Kidney tubule cell (primary cell): ENCODE measurements at regions not wholly inside any gene's neighbourhood (a gene's known extent, or its start where the extent isn't known, plus 50 kb on each side); places are given as distances from the start of the nearest gene placed in this dataset.

Source experiments
- DNase-seq: peaks from one replicate; pipeline ENCODE4 v3.0.0-alpha.2; 2018; ENCODE audit warnings: low spot score

DNA sequence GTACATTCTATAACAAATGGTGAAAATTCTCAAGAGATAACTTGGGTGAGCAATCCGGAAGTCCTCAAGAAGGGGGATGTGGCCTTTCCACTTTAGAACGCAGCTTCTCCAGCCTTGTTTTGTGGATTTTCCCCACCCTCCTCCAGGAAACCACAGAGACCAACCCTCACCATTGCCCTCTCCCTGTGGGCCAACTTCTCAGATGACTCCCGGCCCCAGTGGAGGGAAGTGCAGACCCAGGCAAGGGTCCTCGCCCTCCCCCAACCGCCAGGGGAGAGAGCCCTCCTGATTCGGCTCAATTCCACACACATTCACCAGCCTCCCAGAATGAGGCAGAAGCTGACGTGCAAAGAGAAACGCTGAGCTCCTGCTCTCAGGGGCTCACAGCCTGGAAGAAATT lies 277.2 kb downstream of the EIPR1 start:
- DNase-seq = no peak

DNA sequence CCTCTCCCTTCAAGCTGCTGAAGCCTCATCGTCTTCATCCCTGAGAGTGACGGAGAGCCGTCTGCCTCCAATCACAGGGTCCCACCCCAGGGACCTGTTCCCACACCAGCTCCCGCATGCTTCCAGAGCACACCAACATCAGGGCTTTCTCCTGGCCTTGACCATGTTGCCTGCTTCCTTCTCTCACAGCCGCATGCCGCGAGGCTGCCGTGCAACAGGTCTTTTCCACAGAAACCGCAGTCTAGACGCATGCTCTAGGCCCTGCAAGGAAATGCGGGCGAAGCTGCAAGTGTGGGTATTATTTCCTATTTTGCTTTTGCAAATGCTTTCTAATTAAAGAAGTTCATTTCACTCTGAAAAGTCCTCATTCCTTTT lies 277.8 kb downstream of the EIPR1 start:
- no peak for DNase-seq

DNA sequence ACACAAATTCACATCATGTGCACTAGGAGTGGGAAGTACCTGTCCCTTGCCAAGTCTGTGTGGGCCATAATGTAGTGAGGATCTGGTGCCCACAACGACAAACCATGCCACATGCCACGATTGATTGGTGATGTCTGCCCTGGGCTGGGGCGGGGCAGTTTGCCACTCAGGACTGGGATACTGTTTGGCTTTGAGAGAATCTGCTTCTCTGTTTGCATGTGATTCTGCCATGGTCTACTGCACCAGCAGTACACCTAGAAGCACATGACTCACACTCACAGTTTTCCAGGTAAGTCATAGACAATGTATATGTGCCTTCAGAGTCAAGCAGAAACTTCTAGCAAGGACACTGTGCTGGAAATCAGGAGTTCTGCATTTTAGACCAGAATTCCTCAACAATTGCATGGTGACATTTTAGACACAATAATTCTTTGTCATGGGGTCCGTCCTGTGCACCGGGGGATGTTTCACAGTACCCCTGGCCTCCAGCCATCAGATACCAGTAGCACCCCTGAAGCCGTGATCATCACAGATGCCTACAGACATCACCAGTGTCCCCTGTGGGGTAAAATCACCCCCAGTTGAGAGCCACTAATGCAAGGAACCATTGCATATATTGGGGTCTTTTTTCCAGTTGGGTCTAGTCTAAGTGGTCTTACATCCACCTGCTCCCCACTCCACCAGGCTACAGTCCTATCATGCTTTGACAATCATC lies 278.3 kb downstream of the EIPR1 start:
- DNase-seq = peak; percentile 60

DNA sequence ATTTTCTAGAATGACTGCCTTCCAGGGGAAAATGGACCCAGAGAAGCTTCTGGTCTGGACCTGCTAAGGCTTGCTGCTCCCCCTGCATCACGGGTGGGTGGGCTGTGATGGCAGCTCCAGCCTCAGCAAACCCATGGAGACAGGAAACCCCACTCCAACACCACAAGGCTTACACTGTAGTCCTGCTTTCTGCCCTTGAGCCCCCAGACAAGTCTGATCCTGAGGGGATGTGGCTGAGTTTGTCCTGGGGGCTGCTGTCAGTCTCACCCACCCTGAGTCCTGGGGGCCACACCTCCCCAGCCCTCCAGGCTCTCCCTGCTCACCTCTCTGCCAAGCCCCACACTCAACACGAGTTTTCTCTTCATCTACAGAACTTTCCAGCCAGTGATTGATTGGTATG lies 279.4 kb downstream of the EIPR1 start:
- DNase-seq = no peak

DNA sequence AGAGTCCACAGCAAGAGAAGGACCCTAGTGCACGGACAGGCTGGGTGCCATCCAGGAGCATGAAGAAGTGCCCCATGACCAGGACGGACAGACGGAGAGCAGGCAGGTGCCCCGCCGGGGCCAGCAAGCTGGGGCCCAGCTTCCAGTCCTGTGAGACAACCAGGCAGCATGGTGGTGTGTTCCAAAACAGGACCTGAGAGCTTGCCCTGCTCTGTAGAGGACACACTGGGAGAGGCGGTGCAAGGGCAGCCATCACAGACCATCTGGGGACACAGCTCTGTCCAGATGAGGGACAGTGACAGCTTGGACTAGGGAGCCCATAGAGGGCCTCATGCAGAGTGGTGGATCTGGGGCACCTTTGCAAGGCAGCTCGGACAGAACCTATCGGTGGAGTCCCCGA lies 279.8 kb downstream of the EIPR1 start:
- DNase-seq = no peak

DNA sequence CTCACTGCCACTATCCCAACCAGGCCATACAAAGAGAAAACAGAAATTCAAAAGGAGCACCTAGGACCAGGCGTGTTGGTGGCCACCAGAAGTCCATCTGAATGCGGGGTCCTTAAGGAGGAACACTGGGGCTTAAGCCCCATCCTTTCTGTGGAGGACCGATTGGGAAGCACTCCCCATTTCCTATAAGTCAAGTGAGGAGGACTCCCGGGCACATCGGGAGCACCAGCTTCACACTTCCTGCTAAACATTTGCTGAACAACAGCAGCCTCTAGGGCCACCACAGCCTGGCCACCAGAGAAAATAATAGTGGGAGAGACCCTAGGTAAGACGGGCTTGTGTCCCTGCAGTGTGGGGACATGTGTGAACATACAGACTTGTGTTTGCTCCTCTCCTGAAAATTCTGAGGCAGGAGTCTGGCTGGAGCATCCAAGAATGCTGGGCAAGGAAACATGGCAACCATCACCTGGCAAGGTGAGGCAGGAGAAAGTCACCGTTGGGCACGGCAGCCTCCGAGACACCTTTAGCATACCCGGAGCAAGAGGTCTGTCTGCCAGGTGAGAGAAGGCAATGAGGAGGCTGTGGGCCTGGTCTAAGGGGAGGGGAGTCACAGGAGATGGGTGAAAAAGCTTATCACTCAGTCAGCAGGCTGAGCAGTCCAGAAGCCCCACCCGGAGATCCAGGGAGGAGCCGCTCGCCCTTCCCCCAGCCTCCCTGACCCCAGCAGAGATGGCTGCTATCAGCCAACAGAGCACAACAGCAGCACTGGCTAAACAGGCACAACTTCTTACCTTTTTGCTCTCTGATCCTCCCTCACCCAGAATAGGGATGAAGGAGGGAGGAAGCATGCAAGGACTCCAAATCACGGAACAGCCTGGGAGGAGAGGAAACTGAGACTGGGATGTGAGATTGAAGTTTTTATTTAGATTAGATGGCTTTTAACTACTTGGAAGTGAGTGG lies 282.3 kb downstream of the EIPR1 start:
- DNase-seq = no peak

DNA sequence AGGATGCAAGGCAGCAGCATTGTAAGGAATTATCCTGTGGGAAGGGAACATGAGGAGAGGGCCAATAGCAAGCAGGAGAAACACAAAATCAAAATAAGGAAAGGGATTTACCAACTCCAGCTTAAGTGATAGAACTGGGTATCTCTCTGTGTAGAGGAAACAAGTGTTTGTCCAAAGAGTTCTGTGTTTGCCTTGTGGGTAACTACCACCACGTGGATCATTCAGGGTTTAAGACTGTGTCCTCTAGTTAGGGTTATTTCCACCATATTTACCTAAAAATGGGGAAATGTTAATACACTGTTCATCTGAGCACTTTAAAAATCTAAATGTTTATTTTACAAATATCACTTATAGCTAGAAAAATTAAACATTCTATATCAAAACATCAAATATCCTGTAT lies 283.3 kb downstream of the EIPR1 start:
- DNase-seq = no peak

DNA sequence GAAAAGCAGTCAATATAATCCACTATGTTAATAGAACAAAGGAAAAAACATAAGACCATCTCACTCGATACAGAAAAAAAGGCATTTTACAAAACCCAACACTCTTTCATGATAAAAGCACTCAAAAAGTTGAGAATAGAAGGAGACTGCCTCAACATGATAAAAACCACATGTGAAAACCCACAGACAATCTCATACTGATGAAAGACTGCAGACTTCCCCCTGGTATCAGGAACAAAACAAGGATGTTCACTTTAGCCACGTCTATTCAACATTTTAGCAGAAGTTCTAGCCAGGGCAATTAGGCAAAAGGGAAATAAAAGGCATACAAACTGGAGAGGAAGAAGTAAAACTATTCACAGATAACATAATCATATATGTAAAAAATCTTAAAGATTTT lies 285.9 kb downstream of the EIPR1 start:
- DNase-seq = no peak

DNA sequence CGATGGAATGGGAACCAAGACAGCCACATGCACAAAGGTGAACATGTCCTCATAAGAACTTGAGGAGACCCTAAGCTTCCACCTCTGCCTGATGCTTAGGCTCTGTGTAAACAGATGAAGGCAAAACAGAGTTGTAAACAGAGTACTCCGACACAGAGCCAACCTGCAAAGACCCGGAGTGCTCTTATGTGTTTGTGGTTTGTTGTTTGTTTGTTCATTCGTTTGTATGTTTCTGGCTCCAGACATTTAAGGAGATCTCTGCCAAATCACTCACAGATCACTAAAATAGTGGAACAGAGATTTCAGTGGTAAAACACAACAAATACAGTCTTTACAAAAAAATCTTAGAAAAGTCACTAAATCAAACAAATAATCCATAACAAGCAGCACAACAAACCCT lies 294.9 kb downstream of the EIPR1 start:
- DNase-seq = no peak

DNA sequence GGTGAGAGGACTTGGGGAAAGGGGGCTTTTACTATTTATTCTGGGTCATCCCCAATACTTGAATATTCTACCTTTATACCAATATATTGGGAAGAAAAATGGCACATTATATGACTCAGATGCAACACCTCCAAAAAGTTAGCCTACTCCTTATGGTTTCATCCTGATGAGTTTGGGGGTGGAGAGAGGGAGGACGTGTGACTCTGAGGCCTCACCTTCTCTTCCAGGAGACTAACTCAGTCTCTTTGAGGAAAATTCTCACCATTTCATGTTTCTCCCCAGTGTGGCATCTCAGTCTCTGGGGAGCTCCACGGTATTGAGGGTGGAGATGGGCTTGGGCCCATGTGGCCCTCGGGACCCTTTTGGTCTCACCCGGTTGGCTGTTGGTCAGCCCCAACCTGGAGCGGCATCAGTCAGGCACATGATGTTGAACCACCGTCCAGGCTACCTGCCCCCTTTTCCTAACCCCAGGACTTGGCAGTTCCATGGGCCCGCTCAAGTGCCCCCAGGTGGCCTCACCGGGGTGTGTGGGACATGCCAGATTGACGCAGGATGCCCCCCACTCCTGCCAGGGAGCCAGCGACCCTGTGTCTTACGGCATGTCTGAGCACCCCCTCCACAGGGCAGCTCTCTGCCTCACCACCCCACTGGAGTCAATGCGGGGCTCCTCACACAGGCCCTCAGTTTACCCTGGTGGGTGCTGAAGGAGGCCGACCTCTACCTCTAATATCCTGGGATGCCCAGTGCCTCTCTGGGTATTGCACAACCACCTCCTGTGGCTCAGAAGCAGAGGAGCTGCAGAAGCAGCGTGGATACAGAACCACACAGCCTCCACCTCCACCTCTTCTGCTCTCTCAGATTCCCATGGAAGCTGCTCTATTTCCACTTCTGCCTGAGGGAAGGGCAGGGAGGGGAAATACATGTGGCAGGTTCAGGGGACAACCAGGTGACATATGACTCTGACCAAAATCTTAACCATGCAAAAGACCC lies 297.4 kb downstream of the EIPR1 start:
- DNase-seq = no peak

DNA sequence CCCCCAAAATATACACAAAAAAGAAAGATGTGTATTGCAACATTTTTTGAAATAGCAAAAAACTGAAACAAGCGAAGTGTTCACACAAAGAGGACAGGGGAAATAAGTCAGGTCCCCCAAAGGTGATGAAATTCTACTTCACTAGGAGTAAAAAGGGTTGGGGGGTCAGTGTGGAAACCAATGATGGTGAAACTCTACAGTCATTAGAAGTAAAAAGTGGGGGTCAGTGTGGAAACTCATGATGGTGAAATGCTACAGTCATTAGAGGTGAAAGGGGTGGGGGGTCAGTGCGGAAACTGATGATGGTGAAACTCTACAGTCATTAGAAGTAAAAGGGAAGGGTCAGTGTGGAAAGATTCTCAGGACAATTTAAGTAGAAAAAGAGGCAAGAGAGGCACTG lies 298.2 kb downstream of the EIPR1 start:
- DNase-seq = no peak

DNA sequence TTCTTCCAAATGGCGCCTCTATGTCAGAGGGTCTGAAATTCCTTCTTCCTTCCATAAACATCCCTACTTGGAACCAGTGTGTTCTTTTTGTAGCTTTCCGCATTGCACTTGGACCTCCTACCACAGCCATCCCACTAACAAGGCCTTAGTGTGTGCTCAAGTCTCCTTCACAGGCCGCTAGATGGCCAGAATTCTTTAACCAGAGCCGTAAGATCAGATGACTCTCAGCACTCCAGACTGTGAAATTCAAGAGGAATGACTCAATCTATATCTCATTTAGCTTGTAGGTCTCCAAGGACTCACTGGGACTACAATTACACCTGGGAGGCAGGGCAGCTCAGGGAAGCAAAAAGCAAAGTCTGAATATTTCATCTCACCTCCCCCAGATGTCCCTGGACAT lies 298.9 kb downstream of the EIPR1 start:
- DNase-seq = peak; percentile 33

DNA sequence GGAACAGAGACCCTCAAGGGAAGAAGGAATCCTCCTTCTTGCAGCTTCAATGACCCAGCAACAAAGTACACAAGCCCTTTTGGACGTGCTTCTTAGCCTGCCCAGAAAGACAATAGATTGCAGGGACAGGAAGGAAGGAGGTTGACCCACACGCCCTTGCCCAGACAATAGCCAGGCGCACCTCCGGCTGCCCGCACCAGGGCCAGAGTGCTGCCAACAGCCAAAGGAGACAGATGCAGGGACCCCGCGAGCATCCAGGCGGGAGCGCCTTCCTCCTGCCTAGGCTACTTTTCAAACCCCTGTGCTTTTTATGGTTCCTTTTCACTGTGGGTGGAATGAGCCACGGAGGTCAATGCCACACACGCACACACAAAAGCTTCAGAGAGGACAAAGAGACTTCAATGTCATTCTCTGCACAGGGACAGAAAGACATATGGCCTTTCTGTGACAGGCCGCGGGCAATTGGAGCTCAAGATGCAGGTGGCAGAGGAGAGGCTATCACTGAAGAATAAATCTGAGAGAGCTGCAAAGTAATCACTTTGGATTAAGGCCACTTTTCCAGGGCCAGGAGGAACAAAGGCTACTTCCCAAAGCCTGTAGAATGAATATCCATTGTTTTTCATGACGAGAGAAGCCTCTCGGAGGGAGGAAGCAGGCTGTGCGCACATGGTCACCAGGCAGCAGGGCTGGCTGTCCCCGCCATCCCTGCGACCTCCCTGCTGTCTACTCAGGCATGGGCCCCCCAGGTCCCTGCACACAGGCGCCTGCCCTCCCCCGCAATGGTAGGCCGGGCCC lies 300.6 kb downstream of the EIPR1 start:
- DNase-seq = no peak

DNA sequence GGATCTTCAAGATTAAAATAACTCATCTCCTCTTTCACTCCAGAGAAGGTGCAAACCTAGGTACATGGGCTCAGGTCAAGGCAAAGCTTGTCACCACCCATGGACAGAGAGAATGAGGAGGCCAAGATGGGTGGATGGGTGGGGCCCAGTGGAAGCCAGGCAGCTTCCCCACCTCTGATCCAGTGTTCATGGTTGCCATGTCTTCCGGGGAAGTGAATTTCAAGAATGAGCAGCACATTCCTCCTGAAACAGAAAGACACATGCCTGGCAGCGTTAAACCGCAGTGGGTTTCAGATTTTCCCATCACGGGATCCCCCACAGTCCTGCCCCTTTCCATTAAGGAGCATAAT lies 301.7 kb downstream of the EIPR1 start:
- DNase-seq = no peak

DNA sequence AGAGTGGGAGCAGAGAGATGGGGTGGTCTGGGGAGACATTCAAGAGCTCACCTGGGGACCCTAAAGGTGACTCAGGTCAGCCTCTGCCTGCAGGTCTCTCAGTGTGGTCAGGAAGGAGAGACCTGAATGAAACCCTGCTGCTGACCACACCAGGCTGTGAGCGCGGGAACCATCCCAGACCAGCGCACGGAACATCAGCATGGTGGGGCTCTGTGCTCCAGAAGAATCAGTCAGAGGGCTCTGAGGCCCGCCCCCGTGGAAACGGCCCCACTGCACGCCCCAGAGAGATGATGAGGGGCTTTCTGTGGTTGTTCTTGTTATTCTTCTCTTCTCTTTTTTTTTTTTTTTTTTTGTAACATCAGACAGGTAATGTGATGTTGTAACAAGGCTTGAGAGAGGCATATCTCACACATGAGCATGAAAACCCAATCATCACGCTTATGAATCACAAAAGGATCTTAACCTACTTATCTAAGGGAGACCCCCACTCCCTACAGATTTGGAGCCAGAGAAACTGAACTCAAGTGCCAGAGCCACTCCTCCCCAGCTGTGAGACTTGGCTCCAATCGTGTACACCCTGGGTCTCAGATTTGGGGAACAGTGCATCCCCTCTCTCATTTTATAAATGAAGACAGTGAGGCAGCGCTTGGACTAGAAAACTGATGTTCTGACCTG lies 302.2 kb downstream of the EIPR1 start:
- DNase-seq = no peak

DNA sequence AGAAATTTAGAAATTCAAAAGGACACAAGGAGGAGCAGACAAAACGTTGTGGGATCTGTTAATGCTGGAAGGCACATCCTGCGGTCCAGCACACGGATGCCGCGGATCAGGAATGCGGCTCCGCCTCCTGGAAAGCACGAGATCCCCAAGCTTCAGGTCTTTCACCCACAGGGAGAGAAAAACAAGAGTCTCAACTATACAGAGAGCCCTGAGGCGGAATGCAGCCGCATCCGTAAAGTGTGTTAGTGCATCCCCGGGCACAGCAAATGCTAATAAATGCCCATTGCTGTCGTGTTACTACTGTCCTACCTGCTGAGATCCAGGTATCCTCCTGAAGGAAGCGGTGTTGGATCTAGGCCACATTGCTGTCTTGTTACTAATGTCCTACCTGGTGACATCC lies 303.9 kb downstream of the EIPR1 start:
- no peak for DNase-seq

DNA sequence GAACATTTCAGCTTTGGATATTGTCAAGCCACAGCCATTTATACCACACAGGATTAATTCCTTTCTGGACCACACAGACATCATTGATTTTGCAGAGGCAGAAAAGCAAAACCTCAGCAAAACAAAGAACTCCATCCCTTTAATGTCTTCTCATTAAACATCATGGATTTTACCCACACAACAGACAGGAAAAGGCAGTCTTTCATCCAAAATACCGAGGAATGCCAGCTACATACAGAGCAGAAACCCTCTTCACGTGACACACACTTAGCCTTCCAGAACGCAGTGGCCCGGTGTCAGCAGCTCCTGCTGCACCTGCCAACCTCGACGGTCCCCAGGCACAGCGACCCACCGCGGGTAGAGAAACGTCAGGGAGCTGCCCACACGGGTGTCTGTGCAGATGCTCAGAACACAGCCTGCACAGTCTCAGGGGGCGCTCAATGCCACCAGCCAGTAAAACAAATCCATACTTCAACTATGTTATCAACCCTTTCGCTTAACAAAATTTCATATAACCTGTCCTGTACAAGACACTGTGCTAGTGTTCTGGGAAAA lies 304.5 kb downstream of the EIPR1 start:
- DNase-seq = no peak

DNA sequence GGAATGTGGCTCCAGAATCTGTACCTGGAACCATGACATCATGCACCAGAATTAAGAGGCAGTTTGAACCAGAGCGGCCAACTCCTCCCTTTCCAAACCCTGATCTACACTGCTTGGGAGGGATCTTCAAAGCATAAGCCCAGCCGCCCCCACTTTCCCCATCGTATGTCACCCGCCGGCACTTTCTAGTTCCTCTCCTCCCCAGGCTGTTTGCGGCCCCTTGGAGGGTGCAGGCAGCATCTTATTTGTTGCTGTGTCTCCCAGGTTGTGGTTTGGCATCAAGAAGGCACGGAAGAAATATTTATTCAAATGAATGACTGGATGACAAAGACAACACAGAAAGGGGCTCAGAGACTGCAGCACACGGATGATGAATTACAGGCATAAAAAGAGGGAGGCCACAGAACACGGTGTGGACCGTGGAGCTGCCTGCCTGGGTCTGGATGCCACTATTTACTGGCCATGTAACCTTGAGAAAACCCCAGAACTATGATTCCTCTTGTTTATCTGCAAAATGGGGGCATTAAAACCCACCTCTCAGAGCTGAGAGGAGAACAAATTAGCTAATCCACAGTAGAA lies 305.8 kb downstream of the EIPR1 start:
- no peak for DNase-seq

DNA sequence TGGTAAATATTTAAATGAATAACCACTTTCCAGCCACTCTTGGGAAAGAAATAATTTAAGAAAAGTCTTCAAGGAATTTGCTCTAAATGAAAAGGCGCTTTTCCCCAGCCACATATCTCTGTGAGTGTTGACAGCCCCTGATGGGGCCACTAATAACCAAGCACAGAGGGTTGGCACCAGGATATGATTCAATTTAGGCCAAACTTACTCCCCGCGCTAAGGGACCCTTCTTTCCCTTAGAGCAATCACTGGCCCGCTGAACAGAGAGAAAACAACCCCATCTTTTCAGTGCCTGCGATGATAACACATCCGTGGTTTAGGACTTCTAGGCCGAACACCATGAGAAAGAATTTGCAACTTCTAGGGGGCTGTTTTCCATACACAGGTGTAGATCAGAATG lies 310.8 kb downstream of the EIPR1 start:
- DNase-seq = no peak

DNA sequence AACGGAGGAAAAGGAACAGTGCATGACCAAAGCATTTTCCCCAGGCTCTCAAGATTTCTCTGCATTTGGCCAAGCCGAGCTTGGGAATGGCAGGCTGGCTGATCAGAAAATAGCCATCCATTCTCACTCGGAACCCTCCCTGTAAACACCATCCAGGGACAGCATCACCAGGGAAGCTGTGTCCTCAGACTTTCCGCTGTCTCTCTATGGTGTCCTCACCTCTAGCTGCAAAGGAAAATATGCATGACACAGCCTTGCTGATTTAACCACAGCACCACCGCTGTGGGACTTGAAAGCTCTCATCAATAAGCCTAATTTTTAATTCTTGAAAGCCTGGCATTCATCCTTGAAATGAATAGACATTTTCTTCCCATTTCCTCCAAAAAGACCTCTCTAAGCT lies 311.7 kb downstream of the EIPR1 start:
- no peak for DNase-seq
